PC-9 (cell line): ENCODE measurements at regions not wholly inside any gene's neighbourhood (a gene's known extent, or its start where the extent isn't known, plus 50 kb on each side); places are given as distances from the start of the nearest gene placed in this dataset.

Experiments
- EZH2 ChIP-seq: fragments of 200-600 bp; sonication (generic); IDR thresholded peaks from 2 replicates; pipeline ENCODE4 v1.8.0; 2017; ENCODE audit warnings: antibody characterized with exemption, low read depth
- TF ChIP-seq, protein P1 (sequence below): fragments of 200-600 bp; sonication (generic); conservative IDR thresholded peaks from 2 replicates; pipeline ENCODE4 v1.6.1; 2017; ENCODE audit warnings: mixed run types, antibody characterized with exemption, mild to moderate bottlenecking, moderate library complexity

- TF ChIP-seq EZH2 = no peak
- TF ChIP-seq, protein P1, sequence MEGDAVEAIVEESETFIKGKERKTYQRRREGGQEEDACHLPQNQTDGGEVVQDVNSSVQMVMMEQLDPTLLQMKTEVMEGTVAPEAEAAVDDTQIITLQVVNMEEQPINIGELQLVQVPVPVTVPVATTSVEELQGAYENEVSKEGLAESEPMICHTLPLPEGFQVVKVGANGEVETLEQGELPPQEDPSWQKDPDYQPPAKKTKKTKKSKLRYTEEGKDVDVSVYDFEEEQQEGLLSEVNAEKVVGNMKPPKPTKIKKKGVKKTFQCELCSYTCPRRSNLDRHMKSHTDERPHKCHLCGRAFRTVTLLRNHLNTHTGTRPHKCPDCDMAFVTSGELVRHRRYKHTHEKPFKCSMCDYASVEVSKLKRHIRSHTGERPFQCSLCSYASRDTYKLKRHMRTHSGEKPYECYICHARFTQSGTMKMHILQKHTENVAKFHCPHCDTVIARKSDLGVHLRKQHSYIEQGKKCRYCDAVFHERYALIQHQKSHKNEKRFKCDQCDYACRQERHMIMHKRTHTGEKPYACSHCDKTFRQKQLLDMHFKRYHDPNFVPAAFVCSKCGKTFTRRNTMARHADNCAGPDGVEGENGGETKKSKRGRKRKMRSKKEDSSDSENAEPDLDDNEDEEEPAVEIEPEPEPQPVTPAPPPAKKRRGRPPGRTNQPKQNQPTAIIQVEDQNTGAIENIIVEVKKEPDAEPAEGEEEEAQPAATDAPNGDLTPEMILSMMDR = no peak
Observed at GRCh38 chr7:47185170-47185569, 396.7 kb downstream of the TNS3 start.
